GM12878 (cell line): ENCODE measurements at regions not wholly inside any gene's neighbourhood (a gene's known extent, or its start where the extent isn't known, plus 50 kb on each side); places are given as distances from the start of the nearest gene placed in this dataset.

Experiments used
- EED ChIP-seq: sonication (generic); IDR thresholded peaks from 2 replicates; pipeline ENCODE4 v1.6.1; 2016; ENCODE audit warnings: antibody characterized with exemption, low read depth
- ELK1 ChIP-seq: IDR thresholded peaks from 2 replicates; pipeline ENCODE4 v1.6.1; 2012; ENCODE audit warnings: low read depth, low read length, improper control_type of control experiment

GRCh38 chr7:17481118-17481517 is 182.7 kb downstream of the AHR start:
- TF ChIP-seq ELK1 = no peak
- TF ChIP-seq EED = no peak
